NB4 (cell line): ENCODE measurements at regions not wholly inside any gene's neighbourhood (a gene's known extent, or its start where the extent isn't known, plus 50 kb on each side); places are given as distances from the start of the nearest gene placed in this dataset.

ENCODE experiments used
- MYC ChIP-seq: IDR thresholded peaks from 2 replicates; pipeline ENCODE4 v1.6.1; 2011; ENCODE audit warnings: low read depth, low read length
- POLR2A ChIP-seq: IDR thresholded peaks from 2 replicates; pipeline ENCODE4 v1.6.1; 2011; ENCODE audit warnings: mild to moderate bottlenecking; ENCODE audit not compliant: insufficient read length; ENCODE audit errors: extremely low read depth
- TF ChIP-seq, protein P1 (sequence below): IDR thresholded peaks from one replicate; pipeline ENCODE4 v1.5.1; 2012; ENCODE audit warnings: low read depth, low read length

DNA sequence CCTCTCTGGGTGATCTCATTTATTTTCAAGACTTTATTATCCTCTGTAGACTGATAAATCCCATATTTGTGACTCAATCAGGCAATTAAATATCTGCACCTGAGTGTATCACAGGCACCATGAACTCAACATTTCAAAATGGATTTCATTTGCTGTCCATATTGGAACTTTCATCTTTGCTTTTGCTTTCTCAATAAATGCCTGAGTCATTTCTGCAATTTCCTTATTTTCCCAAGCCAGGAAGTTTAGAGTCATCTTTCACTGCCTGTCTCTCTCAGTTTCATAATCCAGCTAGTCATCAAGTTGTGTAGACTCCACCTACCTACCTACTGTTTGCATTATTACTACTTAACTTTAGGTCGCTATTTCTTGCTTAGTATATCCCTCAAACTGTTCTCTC, 540.9 kb downstream of the LMO4 start:
- TF ChIP-seq, protein P1, sequence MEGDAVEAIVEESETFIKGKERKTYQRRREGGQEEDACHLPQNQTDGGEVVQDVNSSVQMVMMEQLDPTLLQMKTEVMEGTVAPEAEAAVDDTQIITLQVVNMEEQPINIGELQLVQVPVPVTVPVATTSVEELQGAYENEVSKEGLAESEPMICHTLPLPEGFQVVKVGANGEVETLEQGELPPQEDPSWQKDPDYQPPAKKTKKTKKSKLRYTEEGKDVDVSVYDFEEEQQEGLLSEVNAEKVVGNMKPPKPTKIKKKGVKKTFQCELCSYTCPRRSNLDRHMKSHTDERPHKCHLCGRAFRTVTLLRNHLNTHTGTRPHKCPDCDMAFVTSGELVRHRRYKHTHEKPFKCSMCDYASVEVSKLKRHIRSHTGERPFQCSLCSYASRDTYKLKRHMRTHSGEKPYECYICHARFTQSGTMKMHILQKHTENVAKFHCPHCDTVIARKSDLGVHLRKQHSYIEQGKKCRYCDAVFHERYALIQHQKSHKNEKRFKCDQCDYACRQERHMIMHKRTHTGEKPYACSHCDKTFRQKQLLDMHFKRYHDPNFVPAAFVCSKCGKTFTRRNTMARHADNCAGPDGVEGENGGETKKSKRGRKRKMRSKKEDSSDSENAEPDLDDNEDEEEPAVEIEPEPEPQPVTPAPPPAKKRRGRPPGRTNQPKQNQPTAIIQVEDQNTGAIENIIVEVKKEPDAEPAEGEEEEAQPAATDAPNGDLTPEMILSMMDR = no peak
- TF ChIP-seq MYC = no peak
- TF ChIP-seq POLR2A = no peak
